Liver (tissue), 7 donors: ENCODE measurements at regions not wholly inside any gene's neighbourhood (a gene's known extent, or its start where the extent isn't known, plus 50 kb on each side); places are given as distances from the start of the nearest gene placed in this dataset.

Experiments used
- DNase-seq: peaks from one replicate; pipeline ENCODE4 v3.0.0-alpha.2; 2017; ENCODE audit warnings: low spot score
- H3K27ac ChIP-seq, 2 donors: one replicate each; pipeline ENCODE4 v1.7.0; 2013; ENCODE audit warnings: inconsistent platforms in 2 of 2, low read length in 2 of 2, control low read depth in 1 of 2, low read depth in 1 of 2, mild to moderate bottlenecking in 1 of 2
- H3K27me3 ChIP-seq, 4 donors: one replicate each; pipeline versions ENCODE4 v1.6.1 to v1.7.0; 2013; ENCODE audit warnings: low read length in 3 of 4, inconsistent platforms in 1 of 4, mild to moderate bottlenecking in 1 of 4, moderate library complexity in 1 of 4; ENCODE audit not compliant: control insufficient read depth in 4 of 4, insufficient read depth in 4 of 4
- H3K36me3 ChIP-seq, 4 donors: one replicate each; pipeline versions ENCODE4 v1.6.1 to v1.7.0; 2013; ENCODE audit warnings: low read length in 3 of 4, mild to moderate bottlenecking in 3 of 4, low read depth in 1 of 4, moderate library complexity in 1 of 4; ENCODE audit not compliant: control insufficient read depth in 4 of 4, insufficient read depth in 3 of 4
- H3K4me1 ChIP-seq, 4 donors: one replicate each; pipeline versions ENCODE4 v1.6.1 to v1.7.0; 2013; ENCODE audit warnings: low read length in 3 of 4, mild to moderate bottlenecking in 3 of 4, moderate library complexity in 1 of 4; ENCODE audit not compliant: control insufficient read depth in 4 of 4, insufficient read depth in 4 of 4
- H3K4me3 ChIP-seq, 3 donors: one replicate each; pipeline versions ENCODE4 v1.6.1 to v1.7.0; 2013; ENCODE audit warnings: low read length in 3 of 3, control low read depth in 1 of 3, low read depth in 1 of 3, mild to moderate bottlenecking in 1 of 3
- H3K9ac ChIP-seq, 2 donors: one replicate each; pipeline ENCODE4 v1.7.0; 2013; ENCODE audit warnings: low read length in 2 of 2, mild to moderate bottlenecking in 2 of 2, moderate library complexity in 2 of 2, control low read depth in 1 of 2, low read depth in 1 of 2
- H3K9me3 ChIP-seq, 4 donors: one replicate each; pipeline versions ENCODE4 v1.6.1 to v1.7.0; 2013; ENCODE audit warnings: low read length in 3 of 4; ENCODE audit not compliant: control insufficient read depth in 4 of 4
- ATF3 ChIP-seq: IDR thresholded peaks from 2 replicates; pipeline ENCODE4 v1.6.1; 2016; ENCODE audit warnings: antibody characterized with exemption
- EGR1 ChIP-seq, 2 donors: IDR thresholded peaks; 2 replicates each; pipeline ENCODE4 v1.6.1; 2016 to 2018; ENCODE audit warnings: antibody characterized with exemption in 2 of 2, low read depth in 2 of 2
- FOXA1 ChIP-seq: IDR thresholded peaks from 2 replicates; pipeline ENCODE4 v1.6.1; 2016; ENCODE audit warnings: antibody characterized with exemption
- GABPA ChIP-seq, 2 donors: IDR thresholded peaks in 1 of 2; conservative IDR thresholded peaks in 1 of 2; 2 replicates each; pipeline ENCODE4 v1.6.1; 2016; ENCODE audit warnings: antibody characterized with exemption in 2 of 2, mild to moderate bottlenecking in 1 of 2, moderate library complexity in 1 of 2
- HNF4A ChIP-seq, 2 donors: conservative IDR thresholded peaks; 2 replicates each; pipeline ENCODE4 v1.6.1; 2016; ENCODE audit warnings: antibody characterized with exemption in 2 of 2, mild to moderate bottlenecking in 2 of 2
- HNF4G ChIP-seq: IDR thresholded peaks from 2 replicates; pipeline ENCODE4 v1.6.1; 2016; ENCODE audit warnings: antibody characterized with exemption
- JUND ChIP-seq, 2 donors: IDR thresholded peaks; 2 replicates each; pipeline ENCODE4 v1.6.1; 2016; ENCODE audit warnings: antibody characterized with exemption in 2 of 2
- MAX ChIP-seq: IDR thresholded peaks from 2 replicates; pipeline ENCODE4 v1.6.1; 2016; ENCODE audit warnings: antibody characterized with exemption
- RAD21 ChIP-seq, 2 donors: IDR thresholded peaks; 2 replicates each; pipeline ENCODE4 v1.6.1; 2016; ENCODE audit warnings: antibody characterized with exemption in 2 of 2, mild to moderate bottlenecking in 2 of 2
- REST ChIP-seq: IDR thresholded peaks from 2 replicates; pipeline ENCODE4 v1.6.1; 2016; ENCODE audit warnings: antibody characterized with exemption, mild to moderate bottlenecking
- RXRA ChIP-seq, 2 donors: IDR thresholded peaks; 2 replicates each; pipeline ENCODE4 v1.6.1; 2017 to 2018; ENCODE audit warnings: antibody characterized with exemption in 2 of 2, mild to moderate bottlenecking in 1 of 2
- TAF1 ChIP-seq: conservative IDR thresholded peaks from 2 replicates; pipeline ENCODE4 v1.6.1; 2016; ENCODE audit warnings: antibody characterized with exemption, mild to moderate bottlenecking
- YY1 ChIP-seq: IDR thresholded peaks from 2 replicates; pipeline ENCODE4 v1.6.1; 2016; ENCODE audit warnings: antibody characterized with exemption, mild to moderate bottlenecking
- ZBTB33 ChIP-seq: IDR thresholded peaks from 2 replicates; pipeline ENCODE4 v1.6.1; 2016; ENCODE audit warnings: antibody characterized with exemption
- WGBS: extraction: QIAGEN DNeasy Blood & Tissue Kit; methylation state at CpG from one replicate; pipeline ENCODE4 v1.1.7; 2013; 5-methylcytosine and 5-hydroxymethylcytosine counted together
- donor health status: healthy.
- donor health status: healthy.
- donor health status: healthy.
- donor health status: healthy.

DNA sequence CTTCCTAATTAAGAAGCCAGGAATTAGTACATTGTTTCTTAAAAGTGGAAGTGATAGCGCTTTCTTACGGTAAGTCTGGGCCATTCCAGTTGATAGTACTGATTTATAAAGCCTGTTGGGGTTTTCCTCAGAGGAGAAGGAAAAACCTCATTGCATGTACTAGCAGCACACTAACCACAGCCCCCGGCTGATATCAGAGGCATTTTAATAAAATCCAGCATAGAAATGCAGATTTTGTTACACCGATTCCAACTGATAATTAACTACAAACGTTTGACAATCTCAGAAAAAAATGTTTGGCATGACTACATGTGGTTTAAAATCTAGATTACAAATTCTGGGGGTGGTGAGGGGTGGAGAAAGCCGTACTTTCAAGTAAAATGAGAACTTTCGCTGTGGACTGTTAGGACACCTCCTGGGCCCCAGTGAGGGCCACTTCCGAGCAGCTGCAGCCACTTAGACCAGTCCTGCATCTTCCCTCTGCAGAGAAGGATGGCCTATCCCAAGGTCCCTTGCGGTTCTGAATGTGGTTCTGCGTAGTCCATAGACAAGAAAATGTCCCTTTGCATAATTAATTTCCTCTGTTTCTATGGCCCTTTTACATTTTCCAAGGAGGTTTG lies 374.4 kb downstream of the NUAK1 start:
- no peaks in the 10 kb centered on the region for H3K4me1 ChIP-seq
- no peak overlapping the region for H3K27ac ChIP-seq
- H3K9me3 ChIP-seq: no peaks in the 10 kb centered on the region
- 78% methylated on average over 10 of the region's 10 CpGs for WGBS
- no peak overlapping the region for H3K4me3 ChIP-seq
- H3K36me3 ChIP-seq: no peaks in the 10 kb centered on the region
- TF ChIP-seq MAX (no peak), HNF4A (conservative IDR thresholded peaks at IDR 0.05) (no peak)
- H3K9ac ChIP-seq: no peak overlapping the region
- DNase-seq: no peak
- H3K27me3 ChIP-seq: no peaks in the 10 kb centered on the region

GRCh38 chr12:105765053-105766014 lies 373.4 kb downstream of the NUAK1 start:
- Histone ChIP-seq H3K9me3 (no peaks in the 10 kb centered on the region), H3K27me3 (no peaks in the 10 kb centered on the region), H3K4me3 (no peak overlapping the region), H3K9ac (no peak overlapping the region), H3K36me3 (no peaks in the 10 kb centered on the region), H3K27ac (no peak overlapping the region), H3K4me1 (no peaks in the 10 kb centered on the region)
- TF ChIP-seq TAF1: no peak
- whole genome bisulfite sequencing: 77% methylated on average over 6 of the region's 6 CpGs
- no peak for DNase-seq

DNA sequence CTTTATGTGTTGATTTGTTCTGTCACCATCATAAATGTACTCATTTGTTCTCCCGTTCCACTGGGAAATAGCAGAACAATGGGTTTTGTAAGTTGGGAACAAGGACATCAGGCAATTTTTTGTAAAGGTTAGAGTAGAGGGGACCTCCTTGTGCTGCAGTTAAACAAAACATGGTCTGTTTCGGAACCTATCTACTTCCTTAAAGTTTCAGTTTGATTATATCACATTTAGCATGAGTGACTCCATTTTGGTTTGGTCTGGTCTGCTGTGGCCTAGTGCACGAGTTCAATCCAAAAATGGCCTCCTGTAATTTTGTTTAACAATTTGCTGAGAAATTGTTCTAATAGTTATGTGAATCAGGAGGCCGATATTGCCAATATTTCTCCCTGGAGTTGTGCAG lies 372.7 kb downstream of the NUAK1 start:
- H3K9me3 ChIP-seq: no peaks in the 10 kb centered on the region
- 90% methylated on average over 4 of the region's 4 CpGs for WGBS
- no peaks in the 10 kb centered on the region for H3K36me3 ChIP-seq
- H3K9ac ChIP-seq: no peak overlapping the region
- TF ChIP-seq TAF1 (no peak), EGR1 (IDR thresholded peaks at IDR 0.05; ENCODE audit: low read depth in 2 of 2) (no peak), HNF4G (no peak), YY1 (no peak), REST (no peak), RAD21 (IDR thresholded peaks at IDR 0.05) (no peak), JUND (IDR thresholded peaks at IDR 0.05) (no peak), GABPA (IDR thresholded peaks at IDR 0.05 in 1 of 2, conservative IDR thresholded peaks at IDR 0.05 in 1 of 2) (no peak), HNF4A (conservative IDR thresholded peaks at IDR 0.05) (no peak), MAX (no peak), FOXA1 (no peak), ATF3 (no peak), RXRA (IDR thresholded peaks at IDR 0.05) (no peak), ZBTB33 (no peak)
- H3K27me3 ChIP-seq: no peaks in the 10 kb centered on the region
- DNase-seq: no peak
- H3K27ac ChIP-seq: no peak overlapping the region
- H3K4me3 ChIP-seq: no peak overlapping the region
- no peaks in the 10 kb centered on the region for H3K4me1 ChIP-seq
